HepG2 (cell line): ENCODE measurements at regions not wholly inside any gene's neighbourhood (a gene's known extent, or its start where the extent isn't known, plus 50 kb on each side); places are given as distances from the start of the nearest gene placed in this dataset.

Experiments used
- ATAC-seq: fragments of 200-7000 bp; cut with Tn5 transposase; 3 replicates; pipeline ENCODE4 v1.9.1; 2020; ENCODE audit warnings: mild to moderate bottlenecking, moderate library complexity
- BruUV-seq: library from RNA; stranded (reverse); fragments of 400-500 nt; replicated peaks from 2 replicates; lab custom pipeline; 2021; lab: Mats Ljungman, UMichigan
- CTCF ChIA-PET: fragments of 300-600 bp; formaldehyde crosslinking; extraction: SDS; loops from one replicate; lab custom pipeline; 2021; ENCODE audit warnings: low total read pairs, inconsistent platforms, low intra/inter-chr PET ratio; lab: Yijun Ruan, JAX
- POLR2A ChIA-PET: fragments of 350-600 bp; sonication (Branson Sonifier 250); formaldehyde crosslinking; loops from one replicate; lab custom pipeline; 2020; ENCODE audit warnings: antibody characterized with exemption, inconsistent platforms; lab: Yijun Ruan, JAX
- DNase-seq: peaks from one replicate; pipeline ENCODE4 v3.0.0-alpha.2; 2015; ENCODE audit warnings: low spot score
- FAIRE-seq: peaks from 3 replicates; lab custom pipeline; 2011; peaks lifted over from hg19 to GRCh38; lab: Jason Lieb, UNC
- H2AFZ ChIP-seq: one replicate; pipeline ENCODE4 v1.6.1; 2011; ENCODE audit warnings: low read length, inconsistent platforms
- H3K27ac ChIP-seq: fragments of 300-600 bp; 3 replicates; pipeline ENCODE4 v1.8.0; 2011; ENCODE audit warnings: mixed run types, mild to moderate bottlenecking, mixed read lengths, low read length, inconsistent platforms; ENCODE audit not compliant: insufficient read depth; ENCODE audit errors: extremely low read length
- H3K27me3 ChIP-seq, 2 experiments: fragments of 200-600 bp in 1 of 2; 2 replicates in 1 of 2; 3 replicates in 1 of 2; pipeline versions ENCODE4 v1.6.0 to v1.8.0; 2011; ENCODE audit warnings: low read length in 2 of 2, mild to moderate bottlenecking in 2 of 2, moderate library complexity in 2 of 2, inconsistent platforms in 1 of 2; ENCODE audit not compliant: insufficient read depth in 2 of 2, control insufficient read depth in 1 of 2
- H3K36me3 ChIP-seq, 2 experiments: fragments of 200-600 bp in 1 of 2; replicated peaks in 1 of 2; 2 replicates in 1 of 2; 3 replicates in 1 of 2; pipeline versions ENCODE4 v1.5.1 to v1.8.0; 2011; ENCODE audit warnings: low read length in 2 of 2, inconsistent platforms in 1 of 2; ENCODE audit not compliant: insufficient read depth in 2 of 2, control insufficient read depth in 1 of 2
- H3K4me1 ChIP-seq: 2 replicates; pipeline ENCODE4 v1.5.1; 2012; ENCODE audit warnings: low read length, inconsistent platforms; ENCODE audit not compliant: insufficient read depth
- H3K4me2 ChIP-seq: 2 replicates; pipeline ENCODE4 v1.6.0; 2011; ENCODE audit warnings: low read depth, low read length, inconsistent platforms
- H3K4me3 ChIP-seq, 3 experiments: fragments of 200-600 bp in 1 of 3; sonication (generic), shearing (Covaris generic) in 1 of 3; replicated peaks in 1 of 3; 2 replicates each; pipeline ENCODE4 v1.5.1; 2011 to 2016; ENCODE audit warnings: low read length in 3 of 3, inconsistent platforms in 2 of 3, low read depth in 2 of 3, mild to moderate bottlenecking in 2 of 3, control low read depth in 1 of 3, mixed read lengths in 1 of 3; ENCODE audit not compliant: insufficient read depth in 1 of 3
- H3K79me2 ChIP-seq: one replicate; pipeline ENCODE4 v1.6.1; 2011; ENCODE audit warnings: low read length, inconsistent platforms; ENCODE audit not compliant: insufficient read depth
- H3K9ac ChIP-seq: 2 replicates; pipeline ENCODE4 v1.6.0; 2011; ENCODE audit warnings: mild to moderate bottlenecking, low read depth, low read length, inconsistent platforms; ENCODE audit not compliant: insufficient read depth
- H3K9me3 ChIP-seq: 2 replicates; pipeline ENCODE4 v1.5.1; 2012; ENCODE audit warnings: mild to moderate bottlenecking, low read length
- H4K20me1 ChIP-seq: 2 replicates; pipeline ENCODE4 v1.6.0; 2011; ENCODE audit warnings: inconsistent platforms, mild to moderate bottlenecking, low read length, moderate library complexity; ENCODE audit not compliant: insufficient read depth
- AFF4 ChIP-seq: sonication (generic); formaldehyde crosslinking; IDR thresholded peaks from 2 replicates; pipeline ENCODE4 v1.4.0; 2020; ENCODE audit warnings: missing genetic modification reagents
- CBX2 ChIP-seq, 2 experiments: fragments of 200-600 bp in 1 of 2; sonication (generic); formaldehyde crosslinking in 1 of 2; IDR thresholded peaks; 2 replicates each; pipeline versions ENCODE4 v1.7.0 to v1.8.1; 2018 to 2022; ENCODE audit warnings: low read depth in 2 of 2, low read length in 1 of 2, mild to moderate bottlenecking in 1 of 2, missing genetic modification reagents in 1 of 2
- DR1 ChIP-seq: sonication (generic); formaldehyde crosslinking; IDR thresholded peaks from 2 replicates; pipeline ENCODE4 v1.8.0; 2021; ENCODE audit warnings: mild to moderate bottlenecking, missing genetic modification reagents, inconsistent platforms
- SMARCE1 ChIP-seq: fragments of 450-650 bp; IDR thresholded peaks from 2 replicates; pipeline ENCODE4 v1.6.1; 2017; ENCODE audit warnings: borderline replicate concordance
- ZNF10 ChIP-seq: sonication (generic); formaldehyde crosslinking; IDR thresholded peaks from 2 replicates; pipeline ENCODE4 v1.4.0; 2020; ENCODE audit warnings: mild to moderate bottlenecking, low read depth, missing genetic modification reagents, borderline replicate concordance
- ZNF30 ChIP-seq: sonication (generic); formaldehyde crosslinking; IDR thresholded peaks from 2 replicates; pipeline ENCODE4 v1.5.0; 2020; ENCODE audit warnings: mild to moderate bottlenecking, missing genetic modification reagents
- ZNF556 ChIP-seq: sonication (generic); formaldehyde crosslinking; IDR thresholded peaks from 2 replicates; pipeline ENCODE4 v1.4.0; 2020; ENCODE audit warnings: mild to moderate bottlenecking, missing genetic modification reagents, borderline replicate concordance
- WGBS: methylation state at CpG from one replicate; pipeline ENCODE4 v1.1.6; 2017; ENCODE audit warnings: low lambda C conversion rate; 5-methylcytosine and 5-hydroxymethylcytosine counted together
- in situ Hi-C: cut with HindIII; loops from 2 replicates; pipeline ENCODE4 v1.10.0; 2017; ENCODE audit warnings: low pct_unique_long_range_greater_than_20kb; ENCODE audit not compliant: extremely low pct_ligation_motif_present
- intact Hi-C: fragments of 100-400 bp; cut with micrococcal nuclease; formaldehyde crosslinking; loops from one replicate; pipeline ENCODE4 v1.10.0; 2022; ENCODE audit not compliant: unreplicated experiment

GRCh38 chr3:86782286-86782685 is 208.7 kb downstream of the VGLL3 start:
- in situ Hi-C loops, result no loop called here
- H3K9me3 ChIP-seq, result no peaks in the 10 kb centered on the region
- H3K27me3 ChIP-seq, result no peaks in the 10 kb centered on the region
- POLR2A ChIA-PET, result no interaction called here
- no peak overlapping the region for H3K4me2 ChIP-seq
- DNase-seq (no peak), ATAC-seq (no peak), FAIRE-seq (no peak)
- H3K9ac ChIP-seq, result no peak overlapping the region
- H3K4me1 ChIP-seq, result no peaks in the 10 kb centered on the region
- no peak overlapping the region for H3K4me3 ChIP-seq
- intact Hi-C loops, result no loop called here
- TF ChIP-seq ZNF556 (no peak), ZNF30 (CRISPR knock-in tag) (no peak), DR1 (CRISPR knock-in tag) (no peak), AFF4 (CRISPR knock-in tag) (no peak), CBX2 (IDR thresholded peaks at IDR 0.05; ENCODE audit: low read depth, low read length) (no peak), CBX2 (CRISPR knock-in tag; IDR thresholded peaks at IDR 0.05; ENCODE audit: low read depth) (no peak), SMARCE1 (no peak), ZNF10 (no peak)
- no TSS peak for BruUV-seq
- no peak overlapping the region for H3K27ac ChIP-seq
- H3K36me3 ChIP-seq, result no peaks in the 10 kb centered on the region
- no peaks in the 10 kb centered on the region for H3K79me2 ChIP-seq
- H2AFZ ChIP-seq, result no peak overlapping the region
- WGBS, result 0% methylated on average over 2 of the region's 2 CpGs
- CTCF ChIA-PET, result no interaction called here
- H4K20me1 ChIP-seq, result no peaks in the 10 kb centered on the region
